GM23338 (cell line): ENCODE measurements at regions not wholly inside any gene's neighbourhood (a gene's known extent, or its start where the extent isn't known, plus 50 kb on each side); places are given as distances from the start of the nearest gene placed in this dataset.

Experiments
- ATAC-seq: fragments of 200-7000 bp; cut with Tn5 transposase; 3 replicates; pipeline ENCODE4 v1.9.1; 2020
- DNase-seq: peaks from one replicate; pipeline ENCODE4 v3.0.0-alpha.2; 2015; ENCODE audit warnings: low spot score
- H2AFZ ChIP-seq: fragments of 200-600 bp; sonication (generic); 2 replicates; pipeline ENCODE4 v1.8.0; 2016; ENCODE audit warnings: antibody characterized with exemption, mild to moderate bottlenecking, moderate library complexity
- H3F3A ChIP-seq: fragments of 200-600 bp; sonication (generic); replicated peaks from 2 replicates; pipeline ENCODE4 v1.8.0; 2017; ENCODE audit warnings: antibody characterized with exemption, mixed run types, low read depth
- H3K27ac ChIP-seq: fragments of 200-600 bp; sonication (generic); 2 replicates; pipeline ENCODE4 v1.6.1; 2016; ENCODE audit warnings: low read depth
- H3K27me3 ChIP-seq: fragments of 200-600 bp; sonication (generic); 2 replicates; pipeline ENCODE4 v1.8.0; 2016; ENCODE audit warnings: mild to moderate bottlenecking, mixed run types, moderate library complexity; ENCODE audit not compliant: insufficient read depth
- H3K36me3 ChIP-seq: fragments of 200-600 bp; sonication (generic); 2 replicates; pipeline ENCODE4 v1.8.0; 2016; ENCODE audit warnings: mild to moderate bottlenecking; ENCODE audit not compliant: insufficient read depth
- H3K4me1 ChIP-seq: fragments of 200-600 bp; sonication (generic); 2 replicates; pipeline ENCODE4 v1.8.0; 2016; ENCODE audit warnings: mild to moderate bottlenecking, moderate library complexity; ENCODE audit not compliant: insufficient read depth
- H3K4me2 ChIP-seq: fragments of 200-600 bp; sonication (generic); 2 replicates; pipeline ENCODE4 v1.7.1; 2017; ENCODE audit warnings: mixed run types
- H3K4me3 ChIP-seq: fragments of 200-600 bp; sonication (generic); 2 replicates; pipeline ENCODE4 v1.6.1; 2016; ENCODE audit warnings: mixed run types
- H3K79me2 ChIP-seq: fragments of 200-600 bp; sonication (generic); replicated peaks from 2 replicates; pipeline ENCODE4 v1.8.0; 2017; ENCODE audit warnings: mild to moderate bottlenecking; ENCODE audit not compliant: insufficient read depth
- H3K9me2 ChIP-seq: fragments of 200-600 bp; sonication (generic); 2 replicates; pipeline ENCODE4 v1.8.0; 2017; ENCODE audit not compliant: insufficient read depth
- H4K20me1 ChIP-seq: fragments of 200-600 bp; sonication (generic); replicated peaks from 2 replicates; pipeline ENCODE4 v1.8.0; 2017; ENCODE audit warnings: mild to moderate bottlenecking; ENCODE audit not compliant: insufficient read depth
- H3K27ac Mint-ChIP-seq: 2 replicates; pipeline ENCODE4 v1.8.0; 2020; ENCODE audit warnings: inconsistent platforms, mild to moderate bottlenecking, moderate library complexity, mixed read lengths
- H3K27me3 Mint-ChIP-seq: 3 replicates; pipeline ENCODE4 v1.8.0; 2022; ENCODE audit warnings: low read depth, mild to moderate bottlenecking, moderate library complexity, mixed read lengths, inconsistent platforms; ENCODE audit not compliant: insufficient read depth, poor library complexity
- H3K36me3 Mint-ChIP-seq: 3 replicates; pipeline ENCODE4 v1.8.0; 2021; ENCODE audit warnings: low read depth, mild to moderate bottlenecking, inconsistent platforms, moderate library complexity, mixed read lengths
- H3K4me1 Mint-ChIP-seq: 3 replicates; pipeline ENCODE4 v1.8.0; 2020; ENCODE audit warnings: mild to moderate bottlenecking, inconsistent platforms, mixed read lengths
- H3K4me3 Mint-ChIP-seq: 3 replicates; pipeline ENCODE4 v1.8.0; 2021; ENCODE audit warnings: moderate library complexity, mild to moderate bottlenecking, inconsistent platforms, mixed read lengths
- H3K9me3 Mint-ChIP-seq: 3 replicates; pipeline ENCODE4 v1.8.0; 2020; ENCODE audit warnings: moderate library complexity, mild to moderate bottlenecking, inconsistent platforms, mixed read lengths
- CTCF ChIP-seq, 2 experiments: fragments of 200-600 bp in 1 of 2; sonication (generic) in 1 of 2; conservative IDR thresholded peaks; 2 replicates each; pipeline versions ENCODE4 v1.5.1 to v1.6.1; 2016 to 2017; ENCODE audit warnings: antibody characterized with exemption in 2 of 2, low read depth in 2 of 2, mild to moderate bottlenecking in 2 of 2, moderate library complexity in 1 of 2
- EZH2 ChIP-seq: fragments of 200-600 bp; sonication (generic); IDR thresholded peaks from one replicate; pipeline ENCODE4 v1.8.0; 2017; ENCODE audit warnings: antibody characterized with exemption, mild to moderate bottlenecking, low read depth; ENCODE audit not compliant: unreplicated experiment
- EZH2phosphoT487 ChIP-seq: fragments of 200-600 bp; sonication (generic); IDR thresholded peaks from one replicate; pipeline ENCODE4 v1.8.1; 2018; ENCODE audit warnings: antibody characterized with exemption; ENCODE audit not compliant: unreplicated experiment
- JUNB ChIP-seq: IDR thresholded peaks from one replicate; pipeline ENCODE4 v1.6.1; 2016; ENCODE audit warnings: antibody characterized with exemption; ENCODE audit not compliant: unreplicated experiment
- POLR2AphosphoS5 ChIP-seq: IDR thresholded peaks from 2 replicates; pipeline ENCODE4 v1.6.1; 2016; ENCODE audit warnings: antibody characterized with exemption, low read depth
- ZNF114 ChIP-seq: fragments of 250-450 bp; sonication (Bioruptor Pico); IDR thresholded peaks from 2 replicates; pipeline ENCODE4 v1.5.0; 2020; ENCODE audit warnings: mild to moderate bottlenecking, moderate library complexity
- ZNF331 ChIP-seq: fragments of 250-450 bp; sonication (Bioruptor Pico); IDR thresholded peaks from 2 replicates; pipeline ENCODE4 v1.5.0; 2020; ENCODE audit warnings: low read depth, mild to moderate bottlenecking, moderate library complexity
- TF ChIP-seq, protein P1 (sequence below): fragments of 250-450 bp; sonication (Bioruptor Pico); IDR thresholded peaks from 2 replicates; pipeline ENCODE4 v1.5.0; 2020; ENCODE audit warnings: mild to moderate bottlenecking, moderate library complexity

DNA sequence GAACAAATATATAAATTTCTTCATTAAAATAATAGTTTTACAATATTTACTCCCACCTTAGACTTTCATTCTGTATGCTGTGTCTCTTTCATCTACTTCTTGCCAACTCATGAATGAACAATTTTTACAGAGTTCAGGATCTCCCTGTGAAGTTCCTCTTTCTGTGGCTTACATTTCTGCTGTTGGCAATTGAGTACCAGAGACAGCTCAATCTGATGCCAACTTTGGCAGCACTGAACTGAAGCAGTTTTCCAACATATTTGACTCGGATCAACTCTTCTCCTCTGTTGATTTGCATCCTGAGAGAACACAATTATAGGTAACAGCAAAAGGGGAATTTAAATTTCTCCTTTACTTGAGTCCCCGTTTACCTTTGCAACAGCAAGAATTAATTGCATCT, 1262.2 kb downstream of the EFNA5 start:
- Histone ChIP-seq H3K4me3 (no peak overlapping the region), H3K4me2 (no peak overlapping the region), H3K79me2 (no peaks in the 10 kb centered on the region), H3K27ac (no peak overlapping the region), H2AFZ (no peak overlapping the region), H3K9me2 (no peaks in the 10 kb centered on the region), H3K27me3 (no peaks in the 10 kb centered on the region), H4K20me1 (no peaks in the 10 kb centered on the region), H3K4me1 (no peaks in the 10 kb centered on the region), H3K36me3 (no peaks in the 10 kb centered on the region), H3F3A (no peaks in the 10 kb centered on the region)
- Mint-ChIP-seq H3K9me3 (no peaks in the 10 kb centered on the region), H3K27me3 (peaks cover 2% of the 10 kb centered on the region), H3K4me3 (no peak overlapping the region), H3K27ac (no peak overlapping the region), H3K36me3 (no peaks in the 10 kb centered on the region), H3K4me1 (no peaks in the 10 kb centered on the region)
- TF ChIP-seq, protein P1, sequence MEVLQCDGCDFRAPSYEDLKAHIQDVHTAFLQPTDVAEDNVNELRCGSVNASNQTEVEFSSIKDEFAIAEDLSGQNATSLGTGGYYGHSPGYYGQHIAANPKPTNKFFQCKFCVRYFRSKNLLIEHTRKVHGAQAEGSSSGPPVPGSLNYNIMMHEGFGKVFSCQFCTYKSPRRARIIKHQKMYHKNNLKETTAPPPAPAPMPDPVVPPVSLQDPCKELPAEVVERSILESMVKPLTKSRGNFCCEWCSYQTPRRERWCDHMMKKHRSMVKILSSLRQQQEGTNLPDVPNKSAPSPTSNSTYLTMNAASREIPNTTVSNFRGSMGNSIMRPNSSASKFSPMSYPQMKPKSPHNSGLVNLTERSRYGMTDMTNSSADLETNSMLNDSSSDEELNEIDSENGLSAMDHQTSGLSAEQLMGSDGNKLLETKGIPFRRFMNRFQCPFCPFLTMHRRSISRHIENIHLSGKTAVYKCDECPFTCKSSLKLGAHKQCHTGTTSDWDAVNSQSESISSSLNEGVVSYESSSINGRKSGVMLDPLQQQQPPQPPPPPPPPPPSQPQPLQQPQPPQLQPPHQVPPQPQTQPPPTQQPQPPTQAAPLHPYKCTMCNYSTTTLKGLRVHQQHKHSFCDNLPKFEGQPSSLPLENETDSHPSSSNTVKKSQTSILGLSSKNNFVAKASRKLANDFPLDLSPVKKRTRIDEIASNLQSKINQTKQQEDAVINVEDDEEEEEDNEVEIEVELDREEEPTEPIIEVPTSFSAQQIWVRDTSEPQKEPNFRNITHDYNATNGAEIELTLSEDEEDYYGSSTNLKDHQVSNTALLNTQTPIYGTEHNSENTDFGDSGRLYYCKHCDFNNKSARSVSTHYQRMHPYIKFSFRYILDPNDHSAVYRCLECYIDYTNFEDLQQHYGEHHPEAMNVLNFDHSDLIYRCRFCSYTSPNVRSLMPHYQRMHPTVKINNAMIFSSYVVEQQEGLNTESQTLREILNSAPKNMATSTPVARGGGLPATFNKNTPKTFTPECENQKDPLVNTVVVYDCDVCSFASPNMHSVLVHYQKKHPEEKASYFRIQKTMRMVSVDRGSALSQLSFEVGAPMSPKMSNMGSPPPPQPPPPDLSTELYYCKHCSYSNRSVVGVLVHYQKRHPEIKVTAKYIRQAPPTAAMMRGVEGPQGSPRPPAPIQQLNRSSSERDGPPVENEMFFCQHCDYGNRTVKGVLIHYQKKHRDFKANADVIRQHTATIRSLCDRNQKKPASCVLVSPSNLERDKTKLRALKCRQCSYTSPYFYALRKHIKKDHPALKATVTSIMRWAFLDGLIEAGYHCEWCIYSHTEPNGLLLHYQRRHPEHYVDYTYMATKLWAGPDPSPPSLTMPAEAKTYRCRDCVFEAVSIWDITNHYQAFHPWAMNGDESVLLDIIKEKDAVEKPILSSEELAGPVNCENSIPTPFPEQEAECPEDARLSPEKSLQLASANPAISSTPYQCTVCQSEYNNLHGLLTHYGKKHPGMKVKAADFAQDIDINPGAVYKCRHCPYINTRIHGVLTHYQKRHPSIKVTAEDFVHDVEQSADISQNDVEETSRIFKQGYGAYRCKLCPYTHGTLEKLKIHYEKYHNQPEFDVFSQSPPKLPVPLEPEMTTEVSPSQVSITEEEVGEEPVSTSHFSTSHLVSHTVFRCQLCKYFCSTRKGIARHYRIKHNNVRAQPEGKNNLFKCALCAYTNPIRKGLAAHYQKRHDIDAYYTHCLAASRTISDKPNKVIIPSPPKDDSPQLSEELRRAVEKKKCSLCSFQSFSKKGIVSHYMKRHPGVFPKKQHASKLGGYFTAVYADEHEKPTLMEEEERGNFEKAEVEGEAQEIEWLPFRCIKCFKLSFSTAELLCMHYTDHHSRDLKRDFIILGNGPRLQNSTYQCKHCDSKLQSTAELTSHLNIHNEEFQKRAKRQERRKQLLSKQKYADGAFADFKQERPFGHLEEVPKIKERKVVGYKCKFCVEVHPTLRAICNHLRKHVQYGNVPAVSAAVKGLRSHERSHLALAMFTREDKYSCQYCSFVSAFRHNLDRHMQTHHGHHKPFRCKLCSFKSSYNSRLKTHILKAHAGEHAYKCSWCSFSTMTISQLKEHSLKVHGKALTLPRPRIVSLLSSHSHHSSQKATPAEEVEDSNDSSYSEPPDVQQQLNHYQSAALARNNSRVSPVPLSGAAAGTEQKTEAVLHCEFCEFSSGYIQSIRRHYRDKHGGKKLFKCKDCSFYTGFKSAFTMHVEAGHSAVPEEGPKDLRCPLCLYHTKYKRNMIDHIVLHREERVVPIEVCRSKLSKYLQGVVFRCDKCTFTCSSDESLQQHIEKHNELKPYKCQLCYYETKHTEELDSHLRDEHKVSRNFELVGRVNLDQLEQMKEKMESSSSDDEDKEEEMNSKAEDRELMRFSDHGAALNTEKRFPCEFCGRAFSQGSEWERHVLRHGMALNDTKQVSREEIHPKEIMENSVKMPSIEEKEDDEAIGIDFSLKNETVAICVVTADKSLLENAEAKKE = no peak
- TF ChIP-seq JUNB (no peak), CTCF (conservative IDR thresholded peaks at IDR 0.05; ENCODE audit: low read depth in 2 of 2) (no peak), EZH2phosphoT487 (no peak), ZNF114 (CRISPR knock-in tag) (no peak), ZNF331 (CRISPR knock-in tag) (no peak), POLR2AphosphoS5 (no peak), EZH2 (no peak)
- no peak for DNase-seq
- no peak for ATAC-seq
